ENCODE measurements at regions not wholly inside any gene's neighbourhood (a gene's known extent, or its start where the extent isn't known, plus 50 kb on each side); places are given as distances from the start of the nearest gene placed in this dataset.

DNA sequence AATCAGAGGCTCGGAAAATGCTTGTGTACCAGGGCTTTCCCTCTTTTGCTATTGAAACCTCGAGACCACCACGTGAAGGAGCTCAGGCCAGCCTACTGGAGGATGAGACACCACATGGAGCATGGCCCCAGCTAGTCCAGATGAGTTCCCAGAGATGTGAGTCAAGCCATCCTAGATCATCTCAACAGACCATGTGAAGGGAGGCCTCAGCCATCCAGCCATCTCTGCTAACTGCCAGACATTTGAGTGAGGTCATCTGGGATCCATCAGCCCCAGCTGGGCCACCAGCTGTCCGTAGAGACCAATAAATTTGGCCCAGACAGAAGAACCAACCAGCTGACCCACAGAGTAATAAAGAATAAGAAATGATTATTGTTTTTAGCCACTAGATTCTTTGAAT lies 62.8 kb upstream of the PROK2 start:
- no peak for TF ChIP-seq RAD21 (IDR thresholded peaks at IDR 0.05; ENCODE audit: low read length)
- TF ChIP-seq POLR2AphosphoS5 (IDR thresholded peaks at IDR 0.05; ENCODE audit: low read depth, low read length) = no peak
- TF ChIP-seq CTCF (IDR thresholded peaks at IDR 0.05) = no peak
- TF ChIP-seq TAF1 (IDR thresholded peaks at IDR 0.05; ENCODE audit: borderline replicate concordance, low read depth, low read length) = no peak
